Keratinocyte (primary cell): ENCODE measurements at regions not wholly inside any gene's neighbourhood (a gene's known extent, or its start where the extent isn't known, plus 50 kb on each side); places are given as distances from the start of the nearest gene placed in this dataset.

Source experiments
- DNase-seq: peaks from one replicate; pipeline ENCODE4 v3.0.0-alpha.2; 2011; ENCODE audit warnings: low read depth, missing footprints, low spot score
- FAIRE-seq: peaks from 2 replicates; lab custom pipeline; 2011; peaks lifted over from hg19 to GRCh38; lab: Jason Lieb, UNC
- H2AFZ ChIP-seq: 2 replicates; pipeline ENCODE4 v1.6.0; 2012; ENCODE audit warnings: low read length, control low read depth, inconsistent platforms; ENCODE audit not compliant: control insufficient read depth
- H3K27ac ChIP-seq: 2 replicates; pipeline ENCODE4 v1.5.1; 2011; ENCODE audit warnings: low read length; ENCODE audit not compliant: control insufficient read depth, insufficient read depth
- H3K27me3 ChIP-seq: 3 replicates; pipeline ENCODE4 v1.6.0; 2011; ENCODE audit warnings: low read length; ENCODE audit not compliant: control insufficient read depth, insufficient read depth; ENCODE audit errors: extremely low read depth
- H3K36me3 ChIP-seq, 2 experiments: 2 replicates in 1 of 2; 3 replicates in 1 of 2; pipeline ENCODE4 v1.5.1; 2011; ENCODE audit warnings: low read length in 2 of 2, mild to moderate bottlenecking in 1 of 2; ENCODE audit not compliant: control insufficient read depth in 2 of 2, insufficient read depth in 2 of 2; ENCODE audit errors: extremely low read depth in 1 of 2
- H3K4me1 ChIP-seq: 3 replicates; pipeline ENCODE4 v1.5.1; 2011; ENCODE audit warnings: low read length; ENCODE audit not compliant: control insufficient read depth, insufficient read depth; ENCODE audit errors: extremely low read depth
- H3K4me2 ChIP-seq: 3 replicates; pipeline ENCODE4 v1.6.0; 2011; ENCODE audit warnings: low read depth, low read length; ENCODE audit not compliant: control insufficient read depth, insufficient read depth; ENCODE audit errors: extremely low read depth
- H3K4me3 ChIP-seq, 3 experiments: fragments of 200-600 bp in 1 of 3; sonication (generic) in 1 of 3; 2 replicates in 2 of 3; 3 replicates in 1 of 3; pipeline ENCODE4 v1.5.1; 2011 to 2016; ENCODE audit warnings: low read length in 3 of 3, mild to moderate bottlenecking in 3 of 3, control low read depth in 2 of 3, inconsistent platforms in 1 of 3, low read depth in 1 of 3, mixed read lengths in 1 of 3, mixed run types in 1 of 3, moderate library complexity in 1 of 3; ENCODE audit not compliant: control insufficient read depth in 2 of 3, insufficient read depth in 2 of 3; ENCODE audit errors: extremely low read depth in 1 of 3
- H3K79me2 ChIP-seq: 2 replicates; pipeline ENCODE4 v1.6.0; 2012; ENCODE audit warnings: low read length; ENCODE audit not compliant: control insufficient read depth, insufficient read depth
- H3K9ac ChIP-seq: 3 replicates; pipeline ENCODE4 v1.6.0; 2011; ENCODE audit warnings: low read length; ENCODE audit not compliant: control insufficient read depth, insufficient read depth; ENCODE audit errors: extremely low read depth
- H3K9me1 ChIP-seq: 3 replicates; pipeline ENCODE4 v1.6.0; 2011; ENCODE audit warnings: low read length; ENCODE audit not compliant: control insufficient read depth, insufficient read depth; ENCODE audit errors: extremely low read depth
- H3K9me3 ChIP-seq: 2 replicates; pipeline ENCODE4 v1.5.1; 2012; ENCODE audit warnings: low read depth, low read length; ENCODE audit not compliant: control insufficient read depth
- H4K20me1 ChIP-seq: 3 replicates; pipeline ENCODE4 v1.6.0; 2011; ENCODE audit warnings: low read length; ENCODE audit not compliant: control insufficient read depth, insufficient read depth; ENCODE audit errors: extremely low read depth
- EZH2 ChIP-seq: IDR thresholded peaks from one replicate; pipeline ENCODE4 v1.6.1; 2012; ENCODE audit warnings: inconsistent platforms, mild to moderate bottlenecking, low read length, moderate library complexity
- dilution Hi-C: fragments of 300-500 bp; cut with MboI; formaldehyde crosslinking; loops from one replicate; pipeline ENCODE4 v1.7.0; 2020; ENCODE audit warnings: low sequenced_read_pairs; ENCODE audit not compliant: extremely low pct_ligation_motif_present
- TF ChIP-seq, protein P1 (sequence below), 3 experiments: IDR thresholded peaks in 1 of 3; conservative IDR thresholded peaks in 1 of 3; optimal IDR thresholded peaks in 1 of 3; 2 replicates in 2 of 3; 3 replicates in 1 of 3; pipeline versions ENCODE3 to v1.5.1; 2011; ENCODE audit warnings: low read length in 3 of 3, mild to moderate bottlenecking in 3 of 3, moderate library complexity in 2 of 3, control low read depth in 1 of 3, inconsistent platforms in 1 of 3; ENCODE audit not compliant: insufficient read depth in 2 of 3; ENCODE audit errors: extremely low read depth in 1 of 3

DNA sequence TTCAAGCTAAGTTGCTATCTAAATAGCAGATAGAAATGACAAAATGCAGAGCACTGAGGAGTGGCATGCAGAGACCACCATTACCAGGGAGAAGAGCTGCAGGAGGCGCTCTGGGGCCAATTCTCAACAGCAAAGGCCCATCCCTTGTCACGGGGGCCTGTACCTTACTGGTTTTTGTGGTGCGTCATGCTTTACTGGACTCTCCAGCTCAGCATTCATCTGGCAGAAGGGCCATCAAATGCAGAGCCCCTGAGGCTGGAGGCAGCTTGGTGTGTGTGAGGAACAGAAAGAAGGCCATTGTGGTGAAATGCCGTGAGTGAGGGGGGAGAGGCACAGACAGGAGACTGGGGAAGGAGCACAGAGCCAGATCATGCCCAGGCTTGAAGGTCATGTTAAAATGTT, 56.5 kb upstream of the NAV2 start:
- no peak overlapping the region for H3K4me2 ChIP-seq
- DNase-seq, result no peak
- H3K9ac ChIP-seq, result no peak overlapping the region

DNA sequence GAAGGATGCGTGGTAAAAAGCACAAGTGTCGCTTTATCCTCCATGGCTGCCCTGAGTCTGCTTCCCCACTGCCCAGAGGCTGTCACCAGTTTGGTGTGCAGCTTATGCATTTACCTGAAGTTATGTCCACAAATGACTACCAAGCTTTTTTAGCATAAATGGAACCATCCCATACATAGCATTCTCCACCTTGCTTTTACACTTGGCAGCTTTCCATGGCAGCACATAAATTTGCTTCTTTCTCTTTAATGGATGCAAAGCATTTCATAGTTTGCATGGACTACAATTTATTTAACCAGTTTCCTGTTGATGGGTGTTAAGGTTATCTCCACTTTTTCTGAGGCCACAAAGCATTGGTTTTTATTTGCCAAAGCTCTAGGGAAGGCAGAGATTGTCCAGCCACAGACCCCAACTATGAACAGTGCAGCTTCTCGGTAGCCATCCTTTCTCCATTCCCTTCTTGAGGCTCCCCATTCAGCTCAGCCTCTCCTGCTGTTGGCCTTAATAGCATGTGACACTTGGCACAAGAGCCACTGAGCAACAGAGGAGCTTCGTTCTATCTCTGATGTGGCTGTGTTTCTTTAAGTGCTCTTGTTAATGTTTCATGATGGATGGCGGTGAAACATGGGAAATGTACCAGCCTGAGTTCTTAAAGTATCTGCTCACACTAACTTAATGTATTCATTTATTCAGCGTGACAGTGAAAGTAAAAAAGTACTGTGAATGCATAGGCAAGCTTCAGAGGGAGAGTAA, 59.8 kb upstream of the NAV2 start:
- Histone ChIP-seq H3K4me3 (no peak overlapping the region), H3K9me1 (no peaks in the 10 kb centered on the region), H3K79me2 (no peaks in the 10 kb centered on the region), H3K9ac (no peak overlapping the region), H3K36me3 (no peaks in the 10 kb centered on the region), H2AFZ (no peak overlapping the region), H3K4me1 (no peaks in the 10 kb centered on the region), H3K4me2 (no peak overlapping the region), H4K20me1 (no peaks in the 10 kb centered on the region), H3K27me3 (no peaks in the 10 kb centered on the region), H3K27ac (no peak overlapping the region), H3K9me3 (no peaks in the 10 kb centered on the region)
- DNase-seq, result no peak
- dilution Hi-C loops, result no loop called here
- FAIRE-seq, result no peak
- TF ChIP-seq, protein P1, sequence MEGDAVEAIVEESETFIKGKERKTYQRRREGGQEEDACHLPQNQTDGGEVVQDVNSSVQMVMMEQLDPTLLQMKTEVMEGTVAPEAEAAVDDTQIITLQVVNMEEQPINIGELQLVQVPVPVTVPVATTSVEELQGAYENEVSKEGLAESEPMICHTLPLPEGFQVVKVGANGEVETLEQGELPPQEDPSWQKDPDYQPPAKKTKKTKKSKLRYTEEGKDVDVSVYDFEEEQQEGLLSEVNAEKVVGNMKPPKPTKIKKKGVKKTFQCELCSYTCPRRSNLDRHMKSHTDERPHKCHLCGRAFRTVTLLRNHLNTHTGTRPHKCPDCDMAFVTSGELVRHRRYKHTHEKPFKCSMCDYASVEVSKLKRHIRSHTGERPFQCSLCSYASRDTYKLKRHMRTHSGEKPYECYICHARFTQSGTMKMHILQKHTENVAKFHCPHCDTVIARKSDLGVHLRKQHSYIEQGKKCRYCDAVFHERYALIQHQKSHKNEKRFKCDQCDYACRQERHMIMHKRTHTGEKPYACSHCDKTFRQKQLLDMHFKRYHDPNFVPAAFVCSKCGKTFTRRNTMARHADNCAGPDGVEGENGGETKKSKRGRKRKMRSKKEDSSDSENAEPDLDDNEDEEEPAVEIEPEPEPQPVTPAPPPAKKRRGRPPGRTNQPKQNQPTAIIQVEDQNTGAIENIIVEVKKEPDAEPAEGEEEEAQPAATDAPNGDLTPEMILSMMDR (optimal IDR thresholded peaks at IDR 0.05 in 1 of 3, IDR thresholded peaks at IDR 0.05 in 1 of 3, conservative IDR thresholded peaks at IDR 0.05 in 1 of 3; ENCODE audit: extremely low read depth in 1 of 3, insufficient read depth in 2 of 3, low read length in 3 of 3), result no peak
- TF ChIP-seq EZH2, result no peak

More for the DNA sequence above, 56.5 kb upstream of the NAV2 start:
- dilution Hi-C loops, result no loop called here
- no peak for TF ChIP-seq EZH2
- TF ChIP-seq, protein P1 (optimal IDR thresholded peaks at IDR 0.05 in 1 of 3, IDR thresholded peaks at IDR 0.05 in 1 of 3, conservative IDR thresholded peaks at IDR 0.05 in 1 of 3; ENCODE audit: extremely low read depth in 1 of 3, insufficient read depth in 2 of 3, low read length in 3 of 3), result no peak
- peaks cover 14% of the 10 kb centered on the region for H3K4me1 ChIP-seq
- no peaks in the 10 kb centered on the region for H3K36me3 ChIP-seq
- H4K20me1 ChIP-seq, result no peaks in the 10 kb centered on the region
- H3K27me3 ChIP-seq, result no peaks in the 10 kb centered on the region
- FAIRE-seq, result no peak
- H3K9me3 ChIP-seq, result no peaks in the 10 kb centered on the region
- H3K9me1 ChIP-seq, result no peaks in the 10 kb centered on the region
- H3K4me3 ChIP-seq, result no peak overlapping the region
- no peaks in the 10 kb centered on the region for H3K79me2 ChIP-seq
- no peak overlapping the region for H3K27ac ChIP-seq
- H2AFZ ChIP-seq, result no peak overlapping the region
